OCI-LY1 (cell line): ENCODE measurements at regions not wholly inside any gene's neighbourhood (a gene's known extent, or its start where the extent isn't known, plus 50 kb on each side); places are given as distances from the start of the nearest gene placed in this dataset.

ENCODE experiments used
- H2AFZ ChIP-seq: fragments of 200-600 bp; sonication (generic), shearing (Covaris generic); 2 replicates; pipeline ENCODE4 v1.6.0; 2014; ENCODE audit warnings: antibody characterized with exemption, mild to moderate bottlenecking, low read length
- H3F3A ChIP-seq: fragments of 200-600 bp; sonication (generic), shearing (Covaris generic); 2 replicates; pipeline ENCODE4 v1.6.0; 2014; ENCODE audit warnings: mild to moderate bottlenecking, antibody characterized with exemption, low read length, moderate library complexity; ENCODE audit not compliant: insufficient read depth
- H3K27ac ChIP-seq: fragments of 200-600 bp; sonication (generic); 2 replicates; pipeline ENCODE4 v1.5.1; 2014; ENCODE audit warnings: low read length, mixed run types, mild to moderate bottlenecking, low read depth; ENCODE audit not compliant: poor library complexity, severe bottlenecking
- H3K27me3 ChIP-seq: fragments of 200-600 bp; sonication (generic); 2 replicates; pipeline ENCODE4 v1.6.0; 2014; ENCODE audit warnings: antibody characterized with exemption, mild to moderate bottlenecking, low read length, moderate library complexity; ENCODE audit not compliant: insufficient read depth
- H3K36me3 ChIP-seq: fragments of 200-600 bp; sonication (generic); 2 replicates; pipeline ENCODE4 v1.6.1; 2014; ENCODE audit warnings: mild to moderate bottlenecking, antibody characterized with exemption, low read length, moderate library complexity, mixed read lengths; ENCODE audit not compliant: insufficient read depth
- H3K4me1 ChIP-seq: fragments of 200-600 bp; sonication (generic); 2 replicates; pipeline ENCODE4 v1.5.1; 2014; ENCODE audit warnings: mild to moderate bottlenecking, low read length, moderate library complexity; ENCODE audit not compliant: insufficient read depth, severe bottlenecking
- H3K4me2 ChIP-seq: fragments of 200-600 bp; sonication (generic), shearing (Covaris generic); 2 replicates; pipeline ENCODE4 v1.6.1; 2014; ENCODE audit warnings: low read length
- H3K4me3 ChIP-seq: fragments of 200-600 bp; sonication (generic); 2 replicates; pipeline ENCODE4 v1.5.1; 2014; ENCODE audit warnings: low read length, low read depth, mild to moderate bottlenecking, mixed read lengths; ENCODE audit not compliant: poor library complexity, severe bottlenecking
- H3K79me2 ChIP-seq: fragments of 200-600 bp; shearing (Covaris generic); 2 replicates; pipeline ENCODE4 v1.6.1; 2016; ENCODE audit warnings: mixed run types, low read length, mixed read lengths; ENCODE audit not compliant: insufficient read depth
- H3K9ac ChIP-seq: fragments of 200-600 bp; sonication (generic), shearing (Covaris generic); 2 replicates; pipeline ENCODE4 v1.6.1; 2014; ENCODE audit warnings: mild to moderate bottlenecking, low read length, mixed read lengths
- H3K9me2 ChIP-seq: fragments of 200-600 bp; sonication (generic), shearing (Covaris generic); 2 replicates; pipeline ENCODE4 v1.6.1; 2014; ENCODE audit warnings: low read depth, mild to moderate bottlenecking, low read length, mixed read lengths
- H3K9me3 ChIP-seq: fragments of 200-600 bp; shearing (Covaris generic); 2 replicates; pipeline ENCODE4 v1.6.1; 2014; ENCODE audit warnings: low read length, mixed read lengths
- H4K20me1 ChIP-seq: fragments of 200-600 bp; sonication (generic), shearing (Covaris generic); 2 replicates; pipeline ENCODE4 v1.6.0; 2016; ENCODE audit warnings: mild to moderate bottlenecking, low read length; ENCODE audit not compliant: insufficient read depth
- CTCF ChIP-seq: fragments of 200-600 bp; sonication (generic), shearing (Covaris generic); IDR thresholded peaks from 2 replicates; pipeline ENCODE4 v1.5.1; 2017; ENCODE audit warnings: mild to moderate bottlenecking, antibody characterized with exemption, low read length, moderate library complexity, mixed read lengths
- EZH2 ChIP-seq: fragments of 200-600 bp; sonication (generic), shearing (Covaris generic); IDR thresholded peaks from 2 replicates; pipeline ENCODE4 v1.8.0; 2017; ENCODE audit warnings: borderline replicate concordance, mixed run types, mild to moderate bottlenecking, antibody characterized with exemption, low read length, moderate library complexity, mixed read lengths

GRCh38 chr3:103953796-103954195 lies 1412.9 kb upstream of the ALCAM start:
- no peak overlapping the region for H3K27ac ChIP-seq
- H4K20me1 ChIP-seq = no peaks in the 10 kb centered on the region
- no peaks in the 10 kb centered on the region for H3K9me2 ChIP-seq
- no peak overlapping the region for H3K4me2 ChIP-seq
- H3K79me2 ChIP-seq = no peaks in the 10 kb centered on the region
- no peak for TF ChIP-seq CTCF
- no peaks in the 10 kb centered on the region for H3K4me1 ChIP-seq
- no peak overlapping the region for H3K4me3 ChIP-seq
- no peak overlapping the region for H3K9ac ChIP-seq
- H2AFZ ChIP-seq = no peak overlapping the region
- no peaks in the 10 kb centered on the region for H3F3A ChIP-seq
- no peaks in the 10 kb centered on the region for H3K27me3 ChIP-seq
- H3K9me3 ChIP-seq = no peaks in the 10 kb centered on the region
- H3K36me3 ChIP-seq = no peaks in the 10 kb centered on the region

- H3K9me2 ChIP-seq = no peaks in the 10 kb centered on the region
- H3K4me3 ChIP-seq = no peak overlapping the region
- no peaks in the 10 kb centered on the region for H3K79me2 ChIP-seq
- H4K20me1 ChIP-seq = no peaks in the 10 kb centered on the region
- no peak overlapping the region for H3K27ac ChIP-seq
- H3K9ac ChIP-seq = no peak overlapping the region
- TF ChIP-seq CTCF = no peak
- no peak for TF ChIP-seq EZH2
- no peaks in the 10 kb centered on the region for H3K27me3 ChIP-seq
- H3K4me1 ChIP-seq = no peaks in the 10 kb centered on the region
- no peaks in the 10 kb centered on the region for H3K9me3 ChIP-seq
- no peaks in the 10 kb centered on the region for H3K36me3 ChIP-seq
- H2AFZ ChIP-seq = no peak overlapping the region
- H3F3A ChIP-seq = no peaks in the 10 kb centered on the region
- no peak overlapping the region for H3K4me2 ChIP-seq
Measured at GRCh38 chr3:103960819-103961218, 1405.9 kb upstream of the ALCAM start.

GRCh38 chr3:103963599-103963998 lies 1403.1 kb upstream of the ALCAM start:
- no peaks in the 10 kb centered on the region for H3F3A ChIP-seq
- TF ChIP-seq EZH2 (no peak), CTCF (no peak)
- H3K4me3 ChIP-seq = no peak overlapping the region

More at GRCh38 chr3:103963599-103963998, 1403.1 kb upstream of the ALCAM start:
- Histone ChIP-seq H3K27ac (no peak overlapping the region), H3K9me3 (no peaks in the 10 kb centered on the region), H3K4me2 (no peak overlapping the region), H3K27me3 (no peaks in the 10 kb centered on the region), H3K9me2 (no peaks in the 10 kb centered on the region), H3K4me1 (no peaks in the 10 kb centered on the region), H4K20me1 (no peaks in the 10 kb centered on the region), H2AFZ (no peak overlapping the region), H3K36me3 (no peaks in the 10 kb centered on the region), H3K9ac (no peak overlapping the region), H3K79me2 (no peaks in the 10 kb centered on the region)
